Panc1 (cell line): ENCODE measurements at regions not wholly inside any gene's neighbourhood (a gene's known extent, or its start where the extent isn't known, plus 50 kb on each side); places are given as distances from the start of the nearest gene placed in this dataset.

ENCODE experiments used
- ATAC-seq: fragments of 200-7000 bp; cut with Tn5 transposase; 2 replicates; pipeline ENCODE4 v1.9.1; 2020; ENCODE audit warnings: mild to moderate bottlenecking, moderate library complexity
- BruUV-seq: library from RNA; stranded (reverse); fragments of 400-500 nt; replicated peaks from 2 replicates; lab custom pipeline; 2021; lab: Mats Ljungman, UMichigan
- CTCF ChIA-PET: fragments of 300-600 bp; sonication (Branson Sonifier 250); formaldehyde crosslinking; loops from one replicate; lab custom pipeline; 2022; ENCODE audit warnings: antibody characterized with exemption; lab: Charles Lee
- POLR2A ChIA-PET: fragments of 300-600 bp; sonication (Branson Sonifier 250); formaldehyde crosslinking; loops from one replicate; lab custom pipeline; 2022; ENCODE audit warnings: antibody characterized with exemption; lab: Charles Lee
- DNase-seq: peaks from one replicate; pipeline ENCODE4 v3.0.0-alpha.2; 2010; ENCODE audit warnings: low read depth, low spot score
- H3K27ac ChIP-seq: 2 replicates; pipeline ENCODE4 v1.5.1; 2011; ENCODE audit warnings: mild to moderate bottlenecking, low read length, inconsistent platforms
- H3K27me3 ChIP-seq: fragments of 200-500 bp; sonication (Bioruptor generic); 2 replicates; pipeline ENCODE4 v1.6.0; 2014; ENCODE audit warnings: low read length, inconsistent platforms; ENCODE audit not compliant: control insufficient read depth, insufficient read depth
- H3K36me3 ChIP-seq: fragments of 200-500 bp; sonication (Bioruptor generic); 2 replicates; pipeline ENCODE4 v1.5.1; 2014; ENCODE audit warnings: inconsistent platforms, mild to moderate bottlenecking, low read length, moderate library complexity; ENCODE audit not compliant: control insufficient read depth, insufficient read depth
- H3K4me1 ChIP-seq: 2 replicates; pipeline ENCODE4 v1.5.1; 2011; ENCODE audit warnings: inconsistent platforms, mild to moderate bottlenecking, low read length, moderate library complexity; ENCODE audit not compliant: control insufficient read depth, insufficient read depth
- H3K4me3 ChIP-seq, 2 experiments: 2 replicates each; pipeline ENCODE4 v1.5.1; 2011 to 2012; ENCODE audit warnings: low read depth in 2 of 2, low read length in 2 of 2, mild to moderate bottlenecking in 2 of 2, inconsistent platforms in 1 of 2, moderate library complexity in 1 of 2
- H3K9me3 ChIP-seq: fragments of 200-500 bp; sonication (Bioruptor generic); 2 replicates; pipeline ENCODE4 v1.5.1; 2014; ENCODE audit warnings: low read depth, mild to moderate bottlenecking, inconsistent platforms, low read length, moderate library complexity; ENCODE audit not compliant: control insufficient read depth, insufficient read depth
- CTCF ChIP-seq: fragments of 450-650 bp; IDR thresholded peaks from 2 replicates; pipeline ENCODE4 v1.5.1; 2017; ENCODE audit warnings: mild to moderate bottlenecking
- POLR2AphosphoS5 ChIP-seq: IDR thresholded peaks from 2 replicates; pipeline ENCODE4 v1.6.1; 2012; ENCODE audit warnings: mild to moderate bottlenecking, low read depth, low read length, moderate library complexity
- REST ChIP-seq, 2 experiments: IDR thresholded peaks; 2 replicates each; pipeline ENCODE4 v1.6.1; 2011 to 2012; ENCODE audit warnings: low read depth in 2 of 2, control low read depth in 1 of 2, low read length in 1 of 2, mild to moderate bottlenecking in 1 of 2, moderate library complexity in 1 of 2; ENCODE audit not compliant: insufficient read depth in 1 of 2
- SIN3A ChIP-seq: IDR thresholded peaks from 2 replicates; pipeline ENCODE4 v1.6.1; 2012; ENCODE audit warnings: low read depth, mild to moderate bottlenecking, low read length, moderate library complexity, borderline replicate concordance; ENCODE audit not compliant: insufficient read depth
- TCF7L2 ChIP-seq: IDR thresholded peaks from 2 replicates; pipeline ENCODE4 v1.6.1; 2011; ENCODE audit warnings: mild to moderate bottlenecking, low read depth, low read length, inconsistent platforms
- in situ Hi-C: cut with HindIII; loops from 2 replicates; pipeline ENCODE4 v1.10.0; 2016; ENCODE audit warnings: low sequenced_read_pairs, low pct_unique_long_range_greater_than_20kb
- intact Hi-C: fragments of 100-400 bp; cut with micrococcal nuclease; formaldehyde crosslinking; loops from one replicate; pipeline ENCODE4 v1.10.0; 2022; ENCODE audit not compliant: unreplicated experiment

GRCh38 chr5:121667292-121667691, 184.4 kb upstream of the FTMT start:
- ATAC-seq (no peak), DNase-seq (no peak)
- intact Hi-C loops (no loop called here), in situ Hi-C loops (no loop called here)
- Histone ChIP-seq H3K27me3 (no peaks in the 10 kb centered on the region), H3K36me3 (no peaks in the 10 kb centered on the region), H3K9me3 (no peaks in the 10 kb centered on the region), H3K4me1 (no peaks in the 10 kb centered on the region), H3K4me3 (no peak overlapping the region), H3K27ac (no peak overlapping the region)
- BruUV-seq = no TSS peak
- CTCF ChIA-PET = no interaction called here
- POLR2A ChIA-PET = no interaction called here
- TF ChIP-seq REST (IDR thresholded peaks at IDR 0.05; ENCODE audit: insufficient read depth in 1 of 2, low read depth in 2 of 2, low read length in 1 of 2) = no peak

- TF ChIP-seq POLR2AphosphoS5 (no peak), CTCF (no peak), TCF7L2 (no peak), REST (IDR thresholded peaks at IDR 0.05; ENCODE audit: insufficient read depth in 1 of 2, low read depth in 2 of 2, low read length in 1 of 2) (no peak), SIN3A (no peak)
- no TSS peak for BruUV-seq
- CTCF ChIA-PET = interaction anchor here (0.6 kb wide), 1 partner anchor 1222 kb away, joined by 6 read pairs; no protein-coding TSS in a partner anchor
- H3K9me3 ChIP-seq = no peaks in the 10 kb centered on the region
- no peak overlapping the region for H3K4me3 ChIP-seq
- POLR2A ChIA-PET = no interaction called here
- DNase-seq = no peak
- H3K27me3 ChIP-seq = no peaks in the 10 kb centered on the region
- H3K36me3 ChIP-seq = no peaks in the 10 kb centered on the region
- in situ Hi-C loops (no loop called here), intact Hi-C loops (no loop called here)
- no peaks in the 10 kb centered on the region for H3K4me1 ChIP-seq
- no peak for ATAC-seq
- H3K27ac ChIP-seq = no peak overlapping the region
Measured at GRCh38 chr5:121668635-121669034, 183.0 kb upstream of the FTMT start.
